Left ventricle myocardium inferior (tissue), 1 donor: ENCODE measurements at regions not wholly inside any gene's neighbourhood (a gene's known extent, or its start where the extent isn't known, plus 50 kb on each side); places are given as distances from the start of the nearest gene placed in this dataset.
A peak's percentile ranks its signal among the peaks of the same experiment; 100 is the strongest.

Experiments
- DNase-seq: peaks from one replicate; pipeline ENCODE4 v3.0.0-alpha.2; 2020
- H3K27ac ChIP-seq: fragments of 200-600 bp; replicated peaks from 2 replicates; pipeline ENCODE4 v1.8.0; 2021
- H3K27me3 ChIP-seq: fragments of 200-600 bp; 2 replicates; pipeline ENCODE4 v1.8.0; 2021; ENCODE audit warnings: low read depth
- H3K36me3 ChIP-seq: fragments of 200-600 bp; 2 replicates; pipeline ENCODE4 v1.8.0; 2021
- H3K4me1 ChIP-seq: fragments of 200-600 bp; 2 replicates; pipeline ENCODE4 v1.8.0; 2021
- H3K4me3 ChIP-seq: fragments of 200-600 bp; 2 replicates; pipeline ENCODE4 v1.8.0; 2021; ENCODE audit warnings: mild to moderate bottlenecking, moderate library complexity
- H3K9me3 ChIP-seq: fragments of 200-600 bp; replicated peaks from 2 replicates; pipeline ENCODE4 v1.8.0; 2021
- intact Hi-C: fragments of 100-400 bp; cut with micrococcal nuclease; formaldehyde crosslinking; loops from one replicate; pipeline ENCODE4 v1.11.0; 2022
- TF ChIP-seq, protein P1 (sequence below): fragments of 200-600 bp; IDR thresholded peaks from 2 replicates; pipeline ENCODE4 v1.8.0; 2021; ENCODE audit warnings: antibody characterized with exemption, mild to moderate bottlenecking, borderline replicate concordance
- donor health status: DM: no; HTN: yes; CAD: no; lungs with severe emphysema.

DNA sequence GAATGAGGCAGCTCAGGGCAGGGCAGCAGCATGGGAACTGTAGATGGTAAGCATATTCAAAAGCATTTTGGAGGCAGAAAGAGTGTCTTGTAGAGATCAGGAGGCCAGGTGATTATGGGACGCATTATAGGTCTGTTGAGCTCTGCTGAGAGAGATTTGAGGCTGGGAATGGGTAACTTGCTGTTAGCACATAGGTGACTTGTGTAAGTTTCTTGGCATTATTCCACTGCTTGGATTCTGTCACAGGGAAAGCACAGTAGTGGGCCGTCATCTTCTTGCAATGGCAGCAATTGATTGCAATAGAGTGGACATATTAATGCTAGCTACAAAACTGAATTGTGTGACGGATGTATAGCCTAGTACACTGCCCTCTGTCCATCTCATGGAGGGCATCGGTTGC, 434.3 kb upstream of the IGFBP3 start:
- DNase-seq: no peak
- Histone ChIP-seq H3K36me3 (no peaks in the 10 kb centered on the region), H3K27me3 (no peaks in the 10 kb centered on the region), H3K4me3 (no peak overlapping the region), H3K27ac (no peak overlapping the region), H3K4me1 (no peaks in the 10 kb centered on the region), H3K9me3 (no peaks in the 10 kb centered on the region)
- intact Hi-C loops: no loop called here
- TF ChIP-seq, protein P1, sequence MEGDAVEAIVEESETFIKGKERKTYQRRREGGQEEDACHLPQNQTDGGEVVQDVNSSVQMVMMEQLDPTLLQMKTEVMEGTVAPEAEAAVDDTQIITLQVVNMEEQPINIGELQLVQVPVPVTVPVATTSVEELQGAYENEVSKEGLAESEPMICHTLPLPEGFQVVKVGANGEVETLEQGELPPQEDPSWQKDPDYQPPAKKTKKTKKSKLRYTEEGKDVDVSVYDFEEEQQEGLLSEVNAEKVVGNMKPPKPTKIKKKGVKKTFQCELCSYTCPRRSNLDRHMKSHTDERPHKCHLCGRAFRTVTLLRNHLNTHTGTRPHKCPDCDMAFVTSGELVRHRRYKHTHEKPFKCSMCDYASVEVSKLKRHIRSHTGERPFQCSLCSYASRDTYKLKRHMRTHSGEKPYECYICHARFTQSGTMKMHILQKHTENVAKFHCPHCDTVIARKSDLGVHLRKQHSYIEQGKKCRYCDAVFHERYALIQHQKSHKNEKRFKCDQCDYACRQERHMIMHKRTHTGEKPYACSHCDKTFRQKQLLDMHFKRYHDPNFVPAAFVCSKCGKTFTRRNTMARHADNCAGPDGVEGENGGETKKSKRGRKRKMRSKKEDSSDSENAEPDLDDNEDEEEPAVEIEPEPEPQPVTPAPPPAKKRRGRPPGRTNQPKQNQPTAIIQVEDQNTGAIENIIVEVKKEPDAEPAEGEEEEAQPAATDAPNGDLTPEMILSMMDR: no peak

DNA sequence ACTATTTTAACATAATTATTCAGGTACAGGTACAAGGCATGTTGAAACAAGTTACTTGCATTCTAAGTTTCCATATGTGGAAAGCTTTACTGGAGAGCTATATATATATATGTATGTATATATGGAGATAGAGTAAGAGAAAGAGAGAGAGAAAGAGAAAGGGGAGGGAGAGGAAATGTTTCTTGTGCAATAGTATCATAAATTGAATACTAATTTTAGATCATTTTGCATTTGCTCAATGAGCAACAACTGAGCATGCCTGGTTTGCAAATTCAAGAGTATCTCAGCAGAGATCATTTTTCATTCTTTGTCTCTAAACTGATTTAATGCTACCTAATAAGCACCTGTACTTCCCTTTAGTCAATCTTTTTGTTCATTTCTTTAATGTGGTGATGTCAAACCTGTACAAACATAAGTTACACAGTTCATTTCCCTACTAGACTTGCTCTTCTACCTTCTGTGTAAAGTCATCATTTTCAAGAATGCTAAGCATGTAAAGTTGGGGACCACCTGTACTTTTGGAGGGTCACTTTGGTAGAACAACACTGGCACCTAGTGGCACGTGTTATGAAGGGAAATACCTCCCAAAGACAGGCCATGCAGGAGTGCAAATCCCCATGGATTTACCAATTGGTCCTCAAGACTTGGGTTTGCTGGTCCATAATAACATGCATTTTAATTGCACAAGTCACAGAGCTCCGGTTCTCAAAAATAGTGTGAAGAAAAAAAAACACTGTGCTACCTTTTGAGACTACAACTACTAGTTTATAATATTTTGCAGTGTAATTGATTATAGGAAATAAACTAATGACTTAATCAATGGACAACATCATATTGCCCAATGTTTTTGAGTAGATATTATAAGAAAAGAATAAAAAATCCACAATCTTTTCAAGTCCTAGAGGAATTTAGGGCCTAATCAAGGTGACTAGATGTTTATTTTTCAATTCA, 431.2 kb upstream of the IGFBP3 start:
- Histone ChIP-seq H3K27ac (no peak overlapping the region), H3K27me3 (no peaks in the 10 kb centered on the region), H3K4me3 (no peak overlapping the region), H3K9me3 (no peaks in the 10 kb centered on the region), H3K4me1 (no peaks in the 10 kb centered on the region), H3K36me3 (no peaks in the 10 kb centered on the region)
- TF ChIP-seq, protein P1: peak; percentile 77
- DNase-seq: no peak
- intact Hi-C loops: no loop called here

DNA sequence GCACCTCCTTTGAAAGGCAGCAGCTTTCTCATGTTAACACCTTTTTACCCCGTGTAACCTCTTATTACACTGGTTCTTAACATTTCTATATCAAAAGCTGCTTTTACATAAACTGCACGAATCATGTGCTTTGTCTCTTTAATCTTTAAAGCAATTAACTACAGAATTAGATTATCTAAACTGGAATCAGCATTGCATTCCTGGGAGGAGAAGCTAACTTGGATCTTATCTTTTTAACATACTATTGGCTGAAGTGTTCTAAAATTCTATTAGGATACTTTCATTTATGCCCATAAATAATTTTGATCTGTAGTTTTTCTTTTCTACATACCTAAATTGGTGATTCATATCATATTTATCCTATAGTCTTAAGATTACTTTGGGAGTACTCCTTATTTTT, 428.4 kb upstream of the IGFBP3 start:
- Histone ChIP-seq H3K9me3 (no peaks in the 10 kb centered on the region), H3K4me3 (no peak overlapping the region), H3K27me3 (no peaks in the 10 kb centered on the region), H3K36me3 (no peaks in the 10 kb centered on the region), H3K27ac (no peak overlapping the region), H3K4me1 (no peaks in the 10 kb centered on the region)
- TF ChIP-seq, protein P1: no peak
- no peak for DNase-seq
- intact Hi-C loops: no loop called here

DNA sequence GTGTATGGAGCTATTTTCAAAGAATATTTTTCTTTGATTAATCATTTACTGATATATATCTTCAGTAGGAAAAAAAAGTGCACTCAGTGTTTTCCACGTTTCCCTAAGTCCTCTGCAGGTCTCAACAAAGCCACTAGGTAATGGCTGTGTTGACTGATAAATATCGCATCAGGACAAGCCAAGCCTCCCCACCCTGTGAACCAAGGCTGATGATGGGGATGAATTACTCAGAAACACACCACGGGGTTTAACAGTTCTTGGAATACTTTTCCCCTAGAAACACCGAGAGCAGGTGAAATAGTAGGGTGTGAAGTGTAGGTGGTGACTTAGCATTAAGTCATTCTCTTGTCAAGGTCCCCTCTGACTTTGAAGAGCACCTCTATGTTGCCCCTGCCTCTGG, 423.5 kb upstream of the IGFBP3 start:
- H3K27me3 ChIP-seq: no peaks in the 10 kb centered on the region
- no peaks in the 10 kb centered on the region for H3K36me3 ChIP-seq
- TF ChIP-seq, protein P1: no peak
- H3K4me3 ChIP-seq: no peak overlapping the region
- DNase-seq: no peak
- intact Hi-C loops: no loop called here
- peaks cover 8% of the 10 kb centered on the region for H3K9me3 ChIP-seq
- H3K4me1 ChIP-seq: no peaks in the 10 kb centered on the region
- no peak overlapping the region for H3K27ac ChIP-seq

DNA sequence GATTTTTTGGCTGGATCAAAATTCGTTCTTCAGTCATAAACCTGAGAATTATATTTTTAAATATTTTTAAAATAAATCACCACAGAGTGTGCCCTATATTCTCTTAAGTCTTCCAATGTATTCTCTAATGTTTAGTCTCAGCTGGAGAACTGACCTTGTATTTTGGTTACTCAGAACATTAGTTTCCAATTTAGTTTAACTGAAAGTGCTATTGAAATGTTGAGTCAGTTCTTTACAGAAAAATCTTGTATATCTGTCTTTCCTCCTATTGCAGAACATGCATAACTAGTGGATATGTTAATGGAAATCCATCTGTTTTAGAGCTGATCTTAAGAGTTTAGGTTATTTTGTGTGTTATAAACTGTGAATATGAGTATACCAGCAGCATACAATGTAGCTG, 422.7 kb upstream of the IGFBP3 start:
- intact Hi-C loops: no loop called here
- Histone ChIP-seq H3K9me3 (peaks cover 8% of the 10 kb centered on the region), H3K4me3 (no peak overlapping the region), H3K27ac (no peak overlapping the region), H3K36me3 (no peaks in the 10 kb centered on the region), H3K27me3 (no peaks in the 10 kb centered on the region), H3K4me1 (no peaks in the 10 kb centered on the region)
- TF ChIP-seq, protein P1: no peak
- DNase-seq: no peak
